ENCODE measurements at regions not wholly inside any gene's neighbourhood (a gene's known extent, or its start where the extent isn't known, plus 50 kb on each side); places are given as distances from the start of the nearest gene placed in this dataset.
"Not testable (repeated sequence)": the region's sequence is repeated elsewhere in the genome, so short reads cannot be mapped to it uniquely, and the experiment has no call there.

DNA sequence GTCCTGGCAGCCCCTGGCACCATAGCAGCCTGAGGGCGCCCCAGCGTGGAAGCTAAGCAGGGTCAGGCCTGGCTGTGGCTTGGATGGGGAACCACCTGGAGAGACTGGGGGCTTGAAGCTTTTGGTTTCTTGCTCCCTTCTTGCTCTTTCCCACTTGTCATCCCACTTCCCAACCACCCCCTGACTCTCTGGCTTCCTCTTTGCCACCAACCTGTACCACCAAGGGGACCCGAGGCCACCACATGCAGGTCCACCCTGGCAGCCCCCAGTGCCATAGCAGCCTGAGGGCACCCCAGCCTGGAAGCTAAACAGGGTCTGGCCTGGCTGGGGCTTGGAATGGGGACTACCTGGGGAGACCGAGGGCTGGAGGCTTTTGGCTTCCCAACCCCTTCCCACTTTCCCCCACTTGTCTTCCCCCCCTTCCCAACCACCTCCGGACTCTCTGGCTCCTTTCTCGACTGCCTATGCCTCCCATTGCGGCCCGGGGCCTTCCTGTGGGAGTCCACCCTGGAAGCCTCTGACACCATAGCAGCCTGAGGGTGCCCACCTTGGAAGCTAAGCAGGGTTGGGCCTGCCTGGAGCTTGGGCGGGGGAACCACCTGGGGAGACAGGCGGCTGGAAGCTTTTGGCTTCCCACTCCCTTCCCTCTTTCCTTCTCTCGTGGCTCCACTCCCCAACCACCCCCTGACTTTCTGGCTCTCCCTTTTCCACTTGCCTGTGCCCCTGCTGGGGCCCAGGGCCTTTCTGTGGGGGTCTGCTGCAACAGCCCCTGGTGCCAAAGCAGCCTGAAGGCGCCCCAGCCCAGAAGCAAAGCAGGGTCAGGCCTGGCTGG is 2294.4 kb downstream of the TP53TG3F start:
- DNase-seq, result no peak

DNA sequence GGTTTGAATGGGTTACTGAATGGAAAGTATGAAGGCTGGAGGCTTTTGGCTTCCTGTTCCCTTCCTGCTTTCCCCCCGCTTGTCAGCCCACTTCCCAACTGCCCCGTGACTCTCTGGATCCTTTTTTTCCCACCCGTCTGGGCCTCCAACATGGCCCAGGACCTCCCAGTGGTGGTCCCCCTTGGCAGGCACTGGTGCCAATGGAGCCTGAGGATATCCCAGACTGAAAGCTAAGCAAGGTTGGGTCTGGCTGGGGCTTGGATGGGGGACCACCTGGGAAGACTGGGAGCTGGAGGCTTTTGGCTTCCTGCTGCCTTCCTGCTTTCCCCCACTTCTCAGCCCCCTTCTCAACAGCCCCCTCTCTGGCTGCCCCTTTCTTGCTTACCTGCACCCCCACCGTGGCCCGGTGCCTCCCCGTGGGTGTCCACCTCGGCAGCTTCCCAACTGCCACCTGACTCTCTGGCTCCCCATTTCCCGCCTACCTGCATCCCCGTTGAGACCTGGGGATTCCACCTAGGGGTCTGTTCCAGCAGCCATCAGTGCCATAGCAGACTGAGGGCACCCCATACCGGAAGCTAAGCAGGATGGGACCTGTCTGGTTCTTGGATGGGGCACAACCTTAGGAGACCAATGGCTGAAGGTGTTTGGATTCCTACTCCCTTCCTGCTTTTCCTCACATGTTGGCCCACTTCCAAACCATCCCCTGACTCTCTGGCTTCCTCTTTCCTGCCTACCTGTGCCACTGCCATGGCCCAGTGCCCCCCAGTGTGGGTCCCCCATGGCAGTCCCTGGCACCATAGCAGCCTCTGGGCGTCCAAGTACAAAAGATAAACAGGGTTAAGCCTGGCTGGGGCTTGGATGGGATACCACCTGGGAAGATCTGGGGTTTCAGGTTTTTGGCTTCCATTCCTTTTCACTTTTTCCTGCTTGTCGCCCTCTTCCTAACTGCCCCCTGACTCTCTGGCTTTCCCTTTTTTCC is 2295.3 kb downstream of the TP53TG3F start:
- no peak for DNase-seq

- no peak for DNase-seq
Observed at GRCh38 chr16:35788381-35788780, 2329.0 kb downstream of the TP53TG3F start.

- DNase-seq, result no peak
Observed at GRCh38 chr16:35792516-35793285, 2333.3 kb downstream of the TP53TG3F start.

- no peak for DNase-seq
Observed at GRCh38 chr16:35793601-35794000, 2334.2 kb downstream of the TP53TG3F start.

DNA sequence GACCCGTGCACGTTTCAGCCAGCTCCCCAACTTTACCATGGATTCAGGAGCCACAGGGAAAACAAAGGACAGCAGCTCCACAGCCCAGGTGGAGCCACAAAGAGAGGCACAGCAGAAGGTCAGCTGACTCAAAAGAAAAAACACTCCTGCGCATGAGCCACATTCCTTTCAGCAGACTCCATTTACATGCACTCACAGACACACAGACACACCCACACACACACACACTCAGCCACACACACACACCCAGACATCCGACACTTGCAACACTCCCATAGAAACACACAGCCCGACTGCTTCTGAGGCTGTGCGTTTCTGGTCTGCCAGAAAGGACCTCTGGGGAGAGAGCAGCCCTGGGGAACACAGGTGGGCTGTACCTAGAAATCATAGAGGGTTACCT is 2335.5 kb downstream of the TP53TG3F start:
- DNase-seq, result no peak

- DNase-seq, result peak; percentile 36
Observed at GRCh38 chr16:35795361-35796029, 2336.1 kb downstream of the TP53TG3F start.

DNA sequence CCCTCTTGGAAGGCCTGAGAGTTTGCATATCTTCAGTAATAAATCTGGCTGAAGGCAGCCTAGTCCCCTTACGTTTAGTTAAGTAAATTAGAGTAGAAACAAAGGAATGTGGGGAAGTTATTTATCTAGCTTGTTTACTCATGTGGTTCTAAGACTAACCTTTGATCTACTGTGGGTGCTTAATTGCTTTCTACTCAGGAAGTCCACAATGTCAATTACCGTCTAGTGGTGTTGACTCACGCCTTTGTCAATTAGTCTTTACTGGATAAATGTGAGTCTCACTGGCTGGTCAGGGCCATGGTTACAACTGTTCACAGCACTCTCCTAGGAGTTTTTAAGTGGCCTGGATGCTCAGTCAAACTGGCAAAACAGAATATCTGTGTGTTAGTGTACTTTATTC is 2338.4 kb downstream of the TP53TG3F start:
- DNase-seq, result no peak

GRCh38 chr16:35798885-35799426 is 2339.5 kb downstream of the TP53TG3F start:
- DNase-seq, result no peak

GRCh38 chr16:35804465-35804864 is 2345.1 kb downstream of the TP53TG3F start:
- DNase-seq, result not testable (repeated sequence)

GRCh38 chr16:35823342-35823741 is 2363.9 kb downstream of the TP53TG3F start:
- DNase-seq, result no peak

DNA sequence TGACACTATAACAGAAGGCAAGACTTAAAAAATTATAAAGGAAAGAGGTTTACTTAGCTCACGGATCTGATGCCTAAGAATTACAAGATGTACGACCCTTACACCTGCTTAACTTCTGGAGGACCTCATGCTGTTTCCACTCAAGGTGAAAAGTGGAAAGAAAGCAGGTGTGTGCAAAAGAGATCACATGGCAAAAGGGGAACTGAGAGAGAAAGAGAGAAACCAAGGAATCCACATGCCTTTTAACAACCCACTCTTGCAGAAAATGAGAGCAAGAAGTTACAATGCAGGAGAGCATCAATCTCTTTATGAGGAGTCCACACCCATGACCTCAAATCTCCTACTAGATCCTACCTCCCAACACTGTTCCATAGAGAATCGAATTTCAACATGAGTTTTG is 2382.2 kb downstream of the TP53TG3F start:
- no peak for DNase-seq

- no peak for DNase-seq
Observed at GRCh38 chr16:35862242-35862641, 2402.8 kb downstream of the TP53TG3F start.

GRCh38 chr16:35868630-35869029 is 2409.2 kb downstream of the TP53TG3F start:
- no peak for DNase-seq

GRCh38 chr16:35873472-35873871 is 2414.1 kb downstream of the TP53TG3F start:
- no peak for DNase-seq

- DNase-seq, result no peak
Observed at GRCh38 chr16:35881654-35882053, 2422.2 kb downstream of the TP53TG3F start.

DNA sequence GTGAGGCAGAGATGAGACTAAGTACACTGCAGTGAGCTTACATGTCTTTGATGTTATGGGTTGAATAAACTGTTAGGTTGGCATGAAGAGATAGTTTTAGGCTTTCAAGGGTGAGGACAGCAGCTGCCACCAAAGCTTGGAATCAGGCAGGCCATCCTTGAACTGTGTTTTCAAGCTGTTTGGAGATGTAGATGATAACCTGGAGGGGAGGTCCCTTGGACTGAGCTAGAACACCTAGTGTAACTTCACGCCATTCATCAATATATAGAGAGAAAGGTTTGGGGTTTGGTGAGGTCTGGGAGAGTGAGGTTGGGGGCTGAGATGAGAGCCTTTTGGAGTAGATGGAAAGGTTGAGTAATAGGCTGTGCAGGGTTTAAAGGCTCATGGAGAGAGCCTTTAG is 2447.0 kb downstream of the TP53TG3F start:
- DNase-seq, result no peak

DNA sequence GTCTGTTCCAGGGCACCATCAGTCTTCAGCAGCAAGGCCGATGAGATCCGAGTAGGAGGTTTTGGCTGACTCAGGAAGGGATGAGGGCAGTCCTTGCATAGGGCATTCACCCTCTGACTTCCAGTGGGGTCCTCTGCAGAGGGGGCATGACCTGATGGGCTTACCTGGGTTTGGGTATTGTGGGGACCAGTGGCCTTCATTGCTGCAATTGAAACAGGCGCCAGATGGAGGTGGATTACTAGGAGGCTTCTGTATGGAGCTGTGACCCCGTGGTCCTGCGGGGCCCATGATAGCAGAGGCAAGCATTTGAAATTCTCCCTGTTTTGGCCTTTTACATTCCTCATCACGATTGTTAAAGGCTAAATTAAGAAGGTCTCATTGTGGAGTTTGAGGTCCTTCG is 2448.7 kb downstream of the TP53TG3F start:
- no peak for DNase-seq

- DNase-seq, result no peak
Observed at GRCh38 chr16:35908942-35909341, 2449.5 kb downstream of the TP53TG3F start.

DNA sequence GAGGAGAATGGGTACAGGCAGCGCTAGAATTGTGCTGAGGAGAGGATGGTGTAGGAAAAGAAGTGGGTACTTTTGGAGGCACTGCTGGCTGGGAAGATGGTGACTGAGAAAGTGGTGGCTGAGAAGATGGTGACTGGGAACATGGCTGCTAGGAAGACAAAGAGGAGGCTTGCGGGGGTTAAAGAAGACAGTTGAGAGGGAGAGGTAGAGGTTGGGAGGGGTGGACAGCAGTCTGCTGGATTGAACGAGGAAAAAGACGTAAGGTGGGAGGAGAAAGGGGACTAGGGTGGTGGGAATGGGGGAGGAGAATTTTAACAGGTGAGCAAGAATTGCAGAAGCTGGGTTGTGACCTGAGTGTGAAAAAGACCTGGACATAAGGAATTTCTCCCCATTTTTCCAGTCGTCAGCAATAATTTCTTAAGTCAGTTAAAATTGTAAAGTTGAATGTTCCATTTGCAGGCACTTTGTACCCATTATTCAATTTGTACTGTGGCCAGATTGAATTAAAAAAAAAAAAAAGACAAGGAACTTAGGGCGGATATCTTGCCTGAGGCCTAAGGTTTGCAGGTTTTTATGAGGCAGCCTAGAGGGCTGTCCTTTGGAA is 2450.0 kb downstream of the TP53TG3F start:
- no peak for DNase-seq

DNA sequence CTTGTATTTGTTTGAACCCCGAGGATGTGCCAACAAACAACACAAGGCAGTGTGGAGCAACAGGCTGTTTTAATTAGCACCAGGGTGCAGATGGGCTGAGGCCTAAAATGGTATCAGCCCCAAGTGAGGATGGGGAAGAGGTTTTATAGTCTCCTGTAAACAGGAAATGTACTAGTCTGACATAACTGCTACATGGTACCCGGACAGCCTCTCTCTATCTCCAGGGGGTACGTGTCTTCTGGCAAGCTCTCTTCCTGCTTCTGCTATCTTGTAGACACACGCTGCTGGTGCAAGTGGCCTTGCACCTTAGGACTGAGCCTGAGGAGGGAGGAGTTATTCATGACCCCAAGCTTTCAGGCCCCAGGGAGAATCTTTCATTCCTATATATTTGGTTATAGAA is 2451.0 kb downstream of the TP53TG3F start:
- DNase-seq, result no peak

GRCh38 chr16:35911899-35912298 is 2452.5 kb downstream of the TP53TG3F start:
- DNase-seq, result no peak

All from COR-L47 (cell line).